ENCODE measurements at regions not wholly inside any gene's neighbourhood (a gene's known extent, or its start where the extent isn't known, plus 50 kb on each side); places are given as distances from the start of the nearest gene placed in this dataset.

DNA sequence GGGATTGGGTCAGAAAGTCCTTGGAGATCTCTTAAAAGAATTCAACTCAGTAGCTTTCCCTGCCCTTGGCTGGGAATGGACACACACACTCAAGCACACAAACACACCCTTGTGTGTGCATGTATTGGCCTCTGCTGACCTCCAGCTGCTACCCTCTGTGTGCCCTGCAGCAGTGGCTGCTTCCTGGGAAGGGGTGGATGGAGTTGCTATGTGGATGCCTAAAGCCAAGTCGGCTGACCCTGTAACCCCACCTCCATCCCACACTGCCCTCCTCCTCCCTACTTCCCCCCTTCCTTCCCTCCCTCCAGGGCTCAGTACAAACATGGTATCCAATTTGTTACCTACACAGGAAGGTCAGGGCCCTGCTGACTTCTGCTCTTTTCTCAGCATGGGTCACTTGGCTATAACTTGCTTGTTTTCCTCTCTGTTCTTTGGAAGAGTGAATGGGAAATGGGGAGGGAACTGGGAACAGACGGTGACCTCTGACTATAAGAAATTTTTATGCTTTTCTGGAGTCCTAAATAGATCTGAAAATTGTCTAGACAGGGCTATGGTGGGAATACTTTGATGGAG, 351.6 kb upstream of the TBX3 start:
- no peaks in the 10 kb centered on the region for H3K9me3 ChIP-seq (ENCODE audit: control insufficient read depth in 4 of 4, low read length in 3 of 4)
- H3K27ac ChIP-seq (ENCODE audit: low read depth in 1 of 2, low read length in 2 of 2), result peak overlapping the region in 1 of 2 donors; percentile 19
- H3K9ac ChIP-seq (ENCODE audit: low read depth in 1 of 2, low read length in 2 of 2), result no peak overlapping the region
- H3K4me1 ChIP-seq (ENCODE audit: control insufficient read depth in 4 of 4, insufficient read depth in 4 of 4, low read length in 3 of 4), result peaks cover 0 to 20% (median 5%) of the 10 kb centered on the region in 4 donors
- 15% methylated on average over 2 of the region's 2 CpGs for WGBS
- TF ChIP-seq EGR1 (IDR thresholded peaks at IDR 0.05; ENCODE audit: low read depth in 2 of 2), result no peak
- peak; percentile 72 to 82 for TF ChIP-seq RXRA (IDR thresholded peaks at IDR 0.05)
- peak; percentile 38 for TF ChIP-seq SP1 (IDR thresholded peaks at IDR 0.05)
- TF ChIP-seq FOXA1 (IDR thresholded peaks at IDR 0.05), result no peak
- peak; percentile 38 to 39 for TF ChIP-seq RAD21 (IDR thresholded peaks at IDR 0.05)
- no peak for TF ChIP-seq JUND (IDR thresholded peaks at IDR 0.05)
- no peak for TF ChIP-seq HNF4G (IDR thresholded peaks at IDR 0.05)
- peak; percentile 93 for TF ChIP-seq NR2F2 (IDR thresholded peaks at IDR 0.05)
- TF ChIP-seq HNF4A (conservative IDR thresholded peaks at IDR 0.05), result peak in 1 of 2 donors; percentile 26
- H3K36me3 ChIP-seq (ENCODE audit: control insufficient read depth in 4 of 4, insufficient read depth in 3 of 4, low read depth in 1 of 4, low read length in 3 of 4), result no peaks in the 10 kb centered on the region
- no peaks in the 10 kb centered on the region for H3K27me3 ChIP-seq (ENCODE audit: control insufficient read depth in 4 of 4, insufficient read depth in 4 of 4, low read length in 3 of 4)
- no peak overlapping the region for H3K4me3 ChIP-seq (ENCODE audit: low read depth in 1 of 3, low read length in 3 of 3)
- DNase-seq (ENCODE audit: low spot score), result no peak

DNA sequence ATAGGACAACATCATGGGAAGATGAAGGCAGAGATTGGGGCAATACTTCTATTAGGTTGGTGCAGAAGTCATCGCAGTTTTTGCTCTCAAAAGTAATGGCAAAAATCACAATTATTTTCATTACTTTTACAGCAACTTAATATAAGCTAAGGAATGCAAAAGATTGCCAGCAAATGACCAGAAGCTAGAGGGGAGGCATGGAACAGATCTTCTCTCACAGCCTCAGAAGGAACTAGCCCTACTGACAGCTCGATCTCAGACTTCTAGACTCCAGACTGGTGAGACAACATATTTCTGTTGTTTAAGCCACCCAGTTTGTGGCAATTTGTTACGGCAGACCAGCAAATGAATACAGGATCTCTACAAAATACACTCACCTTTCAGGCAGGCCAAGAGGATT, 348.5 kb upstream of the TBX3 start:
- Histone ChIP-seq H3K27ac (ENCODE audit: low read depth in 1 of 2, low read length in 2 of 2) (no peak overlapping the region), H3K27me3 (ENCODE audit: control insufficient read depth in 4 of 4, insufficient read depth in 4 of 4, low read length in 3 of 4) (no peaks in the 10 kb centered on the region), H3K4me3 (ENCODE audit: low read depth in 1 of 3, low read length in 3 of 3) (no peak overlapping the region), H3K36me3 (ENCODE audit: control insufficient read depth in 4 of 4, insufficient read depth in 3 of 4, low read depth in 1 of 4, low read length in 3 of 4) (no peaks in the 10 kb centered on the region), H3K9ac (ENCODE audit: low read depth in 1 of 2, low read length in 2 of 2) (no peak overlapping the region), H3K9me3 (ENCODE audit: control insufficient read depth in 4 of 4, low read length in 3 of 4) (no peaks in the 10 kb centered on the region), H3K4me1 (ENCODE audit: control insufficient read depth in 4 of 4, insufficient read depth in 4 of 4, low read length in 3 of 4) (peaks cover 0 to 9% (median 2%) of the 10 kb centered on the region in 4 donors)
- DNase-seq (ENCODE audit: low spot score), result no peak
- WGBS, result 91% methylated on average over 3 of the region's 3 CpGs
- TF ChIP-seq YY1 (IDR thresholded peaks at IDR 0.05) (no peak), RAD21 (IDR thresholded peaks at IDR 0.05) (no peak), FOXA2 (IDR thresholded peaks at IDR 0.05) (no peak), EGR1 (IDR thresholded peaks at IDR 0.05; ENCODE audit: low read depth in 2 of 2) (no peak), HNF4A (conservative IDR thresholded peaks at IDR 0.05) (no peak), GABPA (IDR thresholded peaks at IDR 0.05 in 1 of 2, conservative IDR thresholded peaks at IDR 0.05 in 1 of 2) (no peak), SP1 (IDR thresholded peaks at IDR 0.05) (no peak)
- TF ChIP-seq, protein P1, sequence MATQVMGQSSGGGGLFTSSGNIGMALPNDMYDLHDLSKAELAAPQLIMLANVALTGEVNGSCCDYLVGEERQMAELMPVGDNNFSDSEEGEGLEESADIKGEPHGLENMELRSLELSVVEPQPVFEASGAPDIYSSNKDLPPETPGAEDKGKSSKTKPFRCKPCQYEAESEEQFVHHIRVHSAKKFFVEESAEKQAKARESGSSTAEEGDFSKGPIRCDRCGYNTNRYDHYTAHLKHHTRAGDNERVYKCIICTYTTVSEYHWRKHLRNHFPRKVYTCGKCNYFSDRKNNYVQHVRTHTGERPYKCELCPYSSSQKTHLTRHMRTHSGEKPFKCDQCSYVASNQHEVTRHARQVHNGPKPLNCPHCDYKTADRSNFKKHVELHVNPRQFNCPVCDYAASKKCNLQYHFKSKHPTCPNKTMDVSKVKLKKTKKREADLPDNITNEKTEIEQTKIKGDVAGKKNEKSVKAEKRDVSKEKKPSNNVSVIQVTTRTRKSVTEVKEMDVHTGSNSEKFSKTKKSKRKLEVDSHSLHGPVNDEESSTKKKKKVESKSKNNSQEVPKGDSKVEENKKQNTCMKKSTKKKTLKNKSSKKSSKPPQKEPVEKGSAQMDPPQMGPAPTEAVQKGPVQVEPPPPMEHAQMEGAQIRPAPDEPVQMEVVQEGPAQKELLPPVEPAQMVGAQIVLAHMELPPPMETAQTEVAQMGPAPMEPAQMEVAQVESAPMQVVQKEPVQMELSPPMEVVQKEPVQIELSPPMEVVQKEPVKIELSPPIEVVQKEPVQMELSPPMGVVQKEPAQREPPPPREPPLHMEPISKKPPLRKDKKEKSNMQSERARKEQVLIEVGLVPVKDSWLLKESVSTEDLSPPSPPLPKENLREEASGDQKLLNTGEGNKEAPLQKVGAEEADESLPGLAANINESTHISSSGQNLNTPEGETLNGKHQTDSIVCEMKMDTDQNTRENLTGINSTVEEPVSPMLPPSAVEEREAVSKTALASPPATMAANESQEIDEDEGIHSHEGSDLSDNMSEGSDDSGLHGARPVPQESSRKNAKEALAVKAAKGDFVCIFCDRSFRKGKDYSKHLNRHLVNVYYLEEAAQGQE (IDR thresholded peaks at IDR 0.05), result no peak
- TF ChIP-seq, protein P2, sequence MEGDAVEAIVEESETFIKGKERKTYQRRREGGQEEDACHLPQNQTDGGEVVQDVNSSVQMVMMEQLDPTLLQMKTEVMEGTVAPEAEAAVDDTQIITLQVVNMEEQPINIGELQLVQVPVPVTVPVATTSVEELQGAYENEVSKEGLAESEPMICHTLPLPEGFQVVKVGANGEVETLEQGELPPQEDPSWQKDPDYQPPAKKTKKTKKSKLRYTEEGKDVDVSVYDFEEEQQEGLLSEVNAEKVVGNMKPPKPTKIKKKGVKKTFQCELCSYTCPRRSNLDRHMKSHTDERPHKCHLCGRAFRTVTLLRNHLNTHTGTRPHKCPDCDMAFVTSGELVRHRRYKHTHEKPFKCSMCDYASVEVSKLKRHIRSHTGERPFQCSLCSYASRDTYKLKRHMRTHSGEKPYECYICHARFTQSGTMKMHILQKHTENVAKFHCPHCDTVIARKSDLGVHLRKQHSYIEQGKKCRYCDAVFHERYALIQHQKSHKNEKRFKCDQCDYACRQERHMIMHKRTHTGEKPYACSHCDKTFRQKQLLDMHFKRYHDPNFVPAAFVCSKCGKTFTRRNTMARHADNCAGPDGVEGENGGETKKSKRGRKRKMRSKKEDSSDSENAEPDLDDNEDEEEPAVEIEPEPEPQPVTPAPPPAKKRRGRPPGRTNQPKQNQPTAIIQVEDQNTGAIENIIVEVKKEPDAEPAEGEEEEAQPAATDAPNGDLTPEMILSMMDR (IDR thresholded peaks at IDR 0.05; ENCODE audit: low read depth, low read length, missing input control), result no peak
- TF ChIP-seq, protein P3, sequence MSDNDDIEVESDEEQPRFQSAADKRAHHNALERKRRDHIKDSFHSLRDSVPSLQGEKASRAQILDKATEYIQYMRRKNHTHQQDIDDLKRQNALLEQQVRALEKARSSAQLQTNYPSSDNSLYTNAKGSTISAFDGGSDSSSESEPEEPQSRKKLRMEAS (IDR thresholded peaks at IDR 0.05), result no peak
- TF ChIP-seq, protein P4, sequence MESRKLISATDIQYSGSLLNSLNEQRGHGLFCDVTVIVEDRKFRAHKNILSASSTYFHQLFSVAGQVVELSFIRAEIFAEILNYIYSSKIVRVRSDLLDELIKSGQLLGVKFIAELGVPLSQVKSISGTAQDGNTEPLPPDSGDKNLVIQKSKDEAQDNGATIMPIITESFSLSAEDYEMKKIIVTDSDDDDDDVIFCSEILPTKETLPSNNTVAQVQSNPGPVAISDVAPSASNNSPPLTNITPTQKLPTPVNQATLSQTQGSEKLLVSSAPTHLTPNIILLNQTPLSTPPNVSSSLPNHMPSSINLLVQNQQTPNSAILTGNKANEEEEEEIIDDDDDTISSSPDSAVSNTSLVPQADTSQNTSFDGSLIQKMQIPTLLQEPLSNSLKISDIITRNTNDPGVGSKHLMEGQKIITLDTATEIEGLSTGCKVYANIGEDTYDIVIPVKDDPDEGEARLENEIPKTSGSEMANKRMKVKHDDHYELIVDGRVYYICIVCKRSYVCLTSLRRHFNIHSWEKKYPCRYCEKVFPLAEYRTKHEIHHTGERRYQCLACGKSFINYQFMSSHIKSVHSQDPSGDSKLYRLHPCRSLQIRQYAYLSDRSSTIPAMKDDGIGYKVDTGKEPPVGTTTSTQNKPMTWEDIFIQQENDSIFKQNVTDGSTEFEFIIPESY (IDR thresholded peaks at IDR 0.05), result no peak

Measured in liver (tissue), 8 donors.